ENCODE measurements at regions not wholly inside any gene's neighbourhood (a gene's known extent, or its start where the extent isn't known, plus 50 kb on each side); places are given as distances from the start of the nearest gene placed in this dataset.

- TF ChIP-seq TAF1 (conservative IDR thresholded peaks at IDR 0.05), result no peak
- TF ChIP-seq CTCF (IDR thresholded peaks at IDR 0.05; ENCODE audit: low read depth, low read length, missing input control), result no peak
- TF ChIP-seq REST (IDR thresholded peaks at IDR 0.05), result no peak
- TF ChIP-seq EGR1 (IDR thresholded peaks at IDR 0.05; ENCODE audit: low read depth in 2 of 2), result no peak
- TF ChIP-seq RAD21 (IDR thresholded peaks at IDR 0.05), result no peak
- TF ChIP-seq GABPA (IDR thresholded peaks at IDR 0.05 in 1 of 2, conservative IDR thresholded peaks at IDR 0.05 in 1 of 2), result no peak
- no peak for TF ChIP-seq MAX (IDR thresholded peaks at IDR 0.05)
- TF ChIP-seq ZBTB33 (IDR thresholded peaks at IDR 0.05), result no peak
- TF ChIP-seq JUND (IDR thresholded peaks at IDR 0.05), result no peak
- TF ChIP-seq SP1 (IDR thresholded peaks at IDR 0.05), result no peak
Measured at GRCh38 chr13:31515427-31515826, 223.9 kb upstream of the RXFP2 start.
